GM12878 (cell line): ENCODE measurements at regions not wholly inside any gene's neighbourhood (a gene's known extent, or its start where the extent isn't known, plus 50 kb on each side); places are given as distances from the start of the nearest gene placed in this dataset.

Experiments used
- CTCF ChIP-seq, 3 experiments: IDR thresholded peaks in 2 of 3; conservative IDR thresholded peaks in 1 of 3; 2 replicates each; pipeline ENCODE4 v1.5.1; 2011; ENCODE audit warnings: low read depth in 3 of 3, low read length in 3 of 3, mild to moderate bottlenecking in 3 of 3, control low read depth in 2 of 3, moderate library complexity in 2 of 3, inconsistent platforms in 1 of 3, mixed read lengths in 1 of 3; ENCODE audit not compliant: control insufficient read depth in 2 of 3, insufficient read depth in 1 of 3; ENCODE audit errors: extremely low read depth in 1 of 3
- EZH2 ChIP-seq: IDR thresholded peaks from 2 replicates; pipeline ENCODE4 v1.6.1; 2012; ENCODE audit warnings: low read depth, mild to moderate bottlenecking, control low read depth, inconsistent platforms, low read length, borderline replicate concordance; ENCODE audit not compliant: control insufficient read depth
- PRDM15 ChIP-seq: fragments of 450-650 bp; formaldehyde crosslinking; IDR thresholded peaks from 2 replicates; pipeline ENCODE4 v1.4.0; 2020; ENCODE audit warnings: mild to moderate bottlenecking, moderate library complexity
- RAD21 ChIP-seq: IDR thresholded peaks from 2 replicates; pipeline ENCODE4 v1.6.1; 2011; ENCODE audit warnings: mild to moderate bottlenecking, low read depth, low read length, moderate library complexity; ENCODE audit not compliant: insufficient read depth

- TF ChIP-seq RAD21 (no peak), CTCF (IDR thresholded peaks at IDR 0.05 in 2 of 3, conservative IDR thresholded peaks at IDR 0.05 in 1 of 3; ENCODE audit: control insufficient read depth in 2 of 3, extremely low read depth in 1 of 3, insufficient read depth in 1 of 3, low read depth in 3 of 3, low read length in 3 of 3) (no peak), PRDM15 (CRISPR knock-in tag) (no peak), EZH2 (no peak)
These were observed 166.4 kb upstream of the ZNF217 start for GRCh38 chr20:53760025-53760441.
